ENCODE measurements at regions not wholly inside any gene's neighbourhood (a gene's known extent, or its start where the extent isn't known, plus 50 kb on each side); places are given as distances from the start of the nearest gene placed in this dataset.

GRCh38 chr2:607709-608108 lies 69.5 kb downstream of the TMEM18 start:
- TF ChIP-seq EZH2 (IDR thresholded peaks at IDR 0.05; ENCODE audit: insufficient read depth, low read length) (no peak), CTCF (IDR thresholded peaks at IDR 0.05; ENCODE audit: insufficient read depth, low read depth, low read length) (no peak)
- no peak overlapping the region for H3K4me3 ChIP-seq (ENCODE audit: insufficient read depth, low read depth, low read length)
- no peaks in the 10 kb centered on the region for H3K4me1 ChIP-seq (ENCODE audit: insufficient read depth, low read length)
- no peaks in the 10 kb centered on the region for H3K79me2 ChIP-seq (ENCODE audit: insufficient read depth, low read length)
- Mint-ChIP-seq H3K4me1 (ENCODE audit: low read depth, unreplicated experiment) (no peaks in the 10 kb centered on the region), H3K36me3 (ENCODE audit: low read depth, unreplicated experiment) (no peaks in the 10 kb centered on the region), H3K4me3 (ENCODE audit: unreplicated experiment) (no peak overlapping the region), H3K27me3 (ENCODE audit: low read depth, unreplicated experiment) (peaks cover 1% of the 10 kb centered on the region), H3K27ac (ENCODE audit: unreplicated experiment) (no peak overlapping the region), H3K9me3 (ENCODE audit: unreplicated experiment) (peaks cover 2% of the 10 kb centered on the region)
- H3K9me3 ChIP-seq (ENCODE audit: insufficient read depth, low read depth, low read length), result peaks cover 9% of the 10 kb centered on the region
- H3K9ac ChIP-seq (ENCODE audit: low read length), result no peak overlapping the region
- H4K20me1 ChIP-seq (ENCODE audit: insufficient read depth, low read length), result no peaks in the 10 kb centered on the region
- H3K27ac ChIP-seq (ENCODE audit: low read depth, low read length), result no peak overlapping the region
- no peaks in the 10 kb centered on the region for H3K27me3 ChIP-seq (ENCODE audit: insufficient read depth, low read length)
- no peak for FAIRE-seq
- DNase-seq (ENCODE audit: low read depth), result no peak
- H2AFZ ChIP-seq (ENCODE audit: low read depth, low read length), result no peak overlapping the region
- H3K36me3 ChIP-seq (ENCODE audit: insufficient read depth, low read length), result no peaks in the 10 kb centered on the region
- H3K4me2 ChIP-seq (ENCODE audit: low read length), result no peak overlapping the region

DNA sequence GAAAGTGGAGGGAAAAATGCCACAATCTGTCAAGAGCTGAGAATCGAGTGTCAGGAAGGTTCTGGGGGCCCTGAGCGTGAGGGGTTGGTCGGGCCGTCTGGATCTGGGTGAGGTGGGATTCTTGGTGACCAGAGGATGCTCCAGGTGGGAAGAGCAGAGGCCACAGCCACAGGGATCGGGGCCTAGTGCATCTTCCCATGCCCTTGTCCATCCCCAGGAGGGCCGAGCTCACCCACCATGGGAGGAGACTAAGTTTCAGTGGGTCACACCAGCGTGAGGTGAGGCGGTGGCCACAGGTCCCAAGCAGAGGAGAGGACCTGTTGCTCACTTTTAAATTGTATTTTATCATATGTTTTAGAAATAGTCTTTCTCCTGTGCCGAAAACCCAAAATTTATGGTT lies 70.0 kb downstream of the TMEM18 start:
- no peak for TF ChIP-seq CTCF (IDR thresholded peaks at IDR 0.05; ENCODE audit: insufficient read depth, low read depth, low read length)
- Mint-ChIP-seq H3K4me1 (ENCODE audit: low read depth, unreplicated experiment) (no peaks in the 10 kb centered on the region), H3K27me3 (ENCODE audit: low read depth, unreplicated experiment) (peaks cover 1% of the 10 kb centered on the region), H3K36me3 (ENCODE audit: low read depth, unreplicated experiment) (no peaks in the 10 kb centered on the region), H3K4me3 (ENCODE audit: unreplicated experiment) (no peak overlapping the region), H3K9me3 (ENCODE audit: unreplicated experiment) (peaks cover 3% of the 10 kb centered on the region), H3K27ac (ENCODE audit: unreplicated experiment) (no peak overlapping the region)
- H3K36me3 ChIP-seq (ENCODE audit: insufficient read depth, low read length), result no peaks in the 10 kb centered on the region
- H3K4me1 ChIP-seq (ENCODE audit: insufficient read depth, low read length), result no peaks in the 10 kb centered on the region
- no peak overlapping the region for H3K4me3 ChIP-seq (ENCODE audit: insufficient read depth, low read depth, low read length)
- no peak overlapping the region for H3K9ac ChIP-seq (ENCODE audit: low read length)
- peaks cover 9% of the 10 kb centered on the region for H3K9me3 ChIP-seq (ENCODE audit: insufficient read depth, low read depth, low read length)
- no peak overlapping the region for H3K4me2 ChIP-seq (ENCODE audit: low read length)
- no peaks in the 10 kb centered on the region for H3K79me2 ChIP-seq (ENCODE audit: insufficient read depth, low read length)
- no peaks in the 10 kb centered on the region for H3K27me3 ChIP-seq (ENCODE audit: insufficient read depth, low read length)
- no peaks in the 10 kb centered on the region for H4K20me1 ChIP-seq (ENCODE audit: insufficient read depth, low read length)
- H2AFZ ChIP-seq (ENCODE audit: low read depth, low read length), result no peak overlapping the region
- DNase-seq (ENCODE audit: low read depth) (no peak), FAIRE-seq (no peak)
- H3K27ac ChIP-seq (ENCODE audit: low read depth, low read length), result no peak overlapping the region

GRCh38 chr2:605674-606608 lies 71.3 kb downstream of the TMEM18 start:
- H3K4me3 Mint-ChIP-seq (ENCODE audit: unreplicated experiment), result no peak overlapping the region
- Histone ChIP-seq H3K4me1 (ENCODE audit: insufficient read depth, low read length) (no peaks in the 10 kb centered on the region), H3K9ac (ENCODE audit: low read length) (no peak overlapping the region), H3K4me3 (ENCODE audit: insufficient read depth, low read depth, low read length) (no peak overlapping the region), H3K4me2 (ENCODE audit: low read length) (no peak overlapping the region), H3K9me3 (ENCODE audit: insufficient read depth, low read depth, low read length) (peaks cover 9% of the 10 kb centered on the region), H3K36me3 (ENCODE audit: insufficient read depth, low read length) (no peaks in the 10 kb centered on the region), H4K20me1 (ENCODE audit: insufficient read depth, low read length) (no peaks in the 10 kb centered on the region), H2AFZ (ENCODE audit: low read depth, low read length) (no peak overlapping the region), H3K79me2 (ENCODE audit: insufficient read depth, low read length) (no peaks in the 10 kb centered on the region), H3K27me3 (ENCODE audit: insufficient read depth, low read length) (no peaks in the 10 kb centered on the region), H3K27ac (ENCODE audit: low read depth, low read length) (no peak overlapping the region)
- DNase-seq (ENCODE audit: low read depth), result no peak
- H3K9me3 Mint-ChIP-seq (ENCODE audit: unreplicated experiment), result peaks cover 6% of the 10 kb centered on the region
- H3K27ac Mint-ChIP-seq (ENCODE audit: unreplicated experiment), result no peak overlapping the region
- TF ChIP-seq CTCF (IDR thresholded peaks at IDR 0.05; ENCODE audit: insufficient read depth, low read depth, low read length) (no peak), EZH2 (IDR thresholded peaks at IDR 0.05; ENCODE audit: insufficient read depth, low read length) (no peak)
- H3K4me1 Mint-ChIP-seq (ENCODE audit: low read depth, unreplicated experiment), result no peaks in the 10 kb centered on the region
- FAIRE-seq, result no peak
- H3K27me3 Mint-ChIP-seq (ENCODE audit: low read depth, unreplicated experiment), result peaks cover 1% of the 10 kb centered on the region
- H3K36me3 Mint-ChIP-seq (ENCODE audit: low read depth, unreplicated experiment), result no peaks in the 10 kb centered on the region

Measured in astrocyte (in vitro differentiated cells and primary cell).